GM18498 (cell line): ENCODE measurements at regions not wholly inside any gene's neighbourhood (a gene's known extent, or its start where the extent isn't known, plus 50 kb on each side); places are given as distances from the start of the nearest gene placed in this dataset.

Experiments used
- ATAC-seq: cut with Tn5 transposase; IDR thresholded peaks from one replicate; pipeline ENCODE4 v1.9.1; 2021; ENCODE audit warnings: mild to moderate bottlenecking, moderate library complexity; ENCODE audit not compliant: unreplicated experiment

- ATAC-seq = no peak
These were observed 671.7 kb upstream of the CITED2 start for GRCh38 chr6:140046016-140046632.

GRCh38 chr6:140045116-140045515 is 670.7 kb upstream of the CITED2 start:
- no peak for ATAC-seq

GRCh38 chr6:140044626-140045025 is 670.2 kb upstream of the CITED2 start:
- no peak for ATAC-seq

- no peak for ATAC-seq
These were observed 669.4 kb upstream of the CITED2 start for GRCh38 chr6:140043762-140044378.

GRCh38 chr6:140043357-140043756 is 668.9 kb upstream of the CITED2 start:
- no peak for ATAC-seq

- no peak for ATAC-seq
These were observed 667.3 kb upstream of the CITED2 start for GRCh38 chr6:140041571-140042332.

GRCh38 chr6:140041056-140041455 is 666.6 kb upstream of the CITED2 start:
- ATAC-seq = no peak

GRCh38 chr6:140040396-140040795 is 665.9 kb upstream of the CITED2 start:
- ATAC-seq = no peak

- ATAC-seq = no peak
These were observed 664.9 kb upstream of the CITED2 start for GRCh38 chr6:140039364-140039763.

GRCh38 chr6:140036196-140036595 is 661.7 kb upstream of the CITED2 start:
- no peak for ATAC-seq

- ATAC-seq = no peak
These were observed 657.7 kb upstream of the CITED2 start for GRCh38 chr6:140032189-140032588.

GRCh38 chr6:140029551-140029950 is 655.1 kb upstream of the CITED2 start:
- ATAC-seq = no peak

GRCh38 chr6:140027219-140027618 is 652.8 kb upstream of the CITED2 start:
- ATAC-seq = no peak

- ATAC-seq = no peak
These were observed 652.1 kb upstream of the CITED2 start for GRCh38 chr6:140026546-140026945.

GRCh38 chr6:140025171-140025570 is 650.7 kb upstream of the CITED2 start:
- ATAC-seq = no peak

GRCh38 chr6:140020207-140020791 is 645.9 kb upstream of the CITED2 start:
- no peak for ATAC-seq

- ATAC-seq = no peak
These were observed 644.1 kb upstream of the CITED2 start for GRCh38 chr6:140018588-140018987.

- ATAC-seq = no peak
These were observed 643.0 kb upstream of the CITED2 start for GRCh38 chr6:140017470-140017869.

GRCh38 chr6:140012150-140012549 is 637.7 kb upstream of the CITED2 start:
- ATAC-seq = no peak

GRCh38 chr6:140011537-140011936 is 637.1 kb upstream of the CITED2 start:
- no peak for ATAC-seq

- ATAC-seq = no peak
These were observed 634.8 kb upstream of the CITED2 start for GRCh38 chr6:140009286-140009685.

GRCh38 chr6:140007525-140007924 is 633.1 kb upstream of the CITED2 start:
- no peak for ATAC-seq
